DMS114 treated with DMSO at 0.1 percent for 48 hours (cell line): ENCODE measurements at regions not wholly inside any gene's neighbourhood (a gene's known extent, or its start where the extent isn't known, plus 50 kb on each side); places are given as distances from the start of the nearest gene placed in this dataset.

ENCODE experiments used
- DNase-seq: peaks from one replicate; lab custom pipeline; 2025; ENCODE audit not compliant: unreplicated experiment; lab: John Stamatoyannopoulos, UW

DNA sequence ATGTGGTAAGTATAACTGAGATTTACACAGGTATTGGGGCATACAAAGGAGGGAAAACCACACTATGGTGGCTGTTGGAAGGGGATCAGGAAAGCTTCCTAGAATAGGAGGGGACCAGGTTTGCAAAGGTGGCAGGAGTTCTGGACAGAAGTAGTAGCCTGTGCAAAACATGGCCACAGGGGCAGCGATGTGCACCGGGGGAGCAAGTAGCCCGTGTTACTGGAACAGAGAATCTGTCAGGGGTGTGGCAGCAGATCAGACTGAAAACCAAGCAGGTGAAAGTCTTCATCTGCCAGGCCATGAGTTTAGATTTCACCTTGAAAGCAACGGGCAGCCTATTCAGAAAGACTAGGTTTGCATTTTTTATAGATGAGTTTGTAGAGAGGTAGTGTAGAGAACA is 182.3 kb upstream of the LPP start:
- no peak for DNase-seq

DNA sequence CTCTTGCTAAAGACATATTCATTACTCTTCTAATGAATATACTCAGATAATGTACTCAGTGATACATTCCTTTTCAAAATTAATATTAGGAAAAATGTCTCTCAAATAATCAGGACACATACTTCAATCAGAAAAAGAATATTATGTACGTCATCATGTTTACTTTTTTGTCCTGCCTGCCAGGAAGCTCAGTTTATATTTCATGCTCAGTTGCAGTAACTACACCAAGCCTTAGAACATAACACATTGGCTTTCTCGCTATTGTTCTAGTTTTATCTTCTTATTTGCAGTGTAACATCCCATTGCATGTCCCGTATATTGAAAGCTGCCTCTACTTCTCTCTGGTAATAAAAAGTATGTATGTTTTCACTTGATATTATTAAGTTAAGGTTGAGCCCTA is 181.5 kb upstream of the LPP start:
- DNase-seq, result no peak

DNA sequence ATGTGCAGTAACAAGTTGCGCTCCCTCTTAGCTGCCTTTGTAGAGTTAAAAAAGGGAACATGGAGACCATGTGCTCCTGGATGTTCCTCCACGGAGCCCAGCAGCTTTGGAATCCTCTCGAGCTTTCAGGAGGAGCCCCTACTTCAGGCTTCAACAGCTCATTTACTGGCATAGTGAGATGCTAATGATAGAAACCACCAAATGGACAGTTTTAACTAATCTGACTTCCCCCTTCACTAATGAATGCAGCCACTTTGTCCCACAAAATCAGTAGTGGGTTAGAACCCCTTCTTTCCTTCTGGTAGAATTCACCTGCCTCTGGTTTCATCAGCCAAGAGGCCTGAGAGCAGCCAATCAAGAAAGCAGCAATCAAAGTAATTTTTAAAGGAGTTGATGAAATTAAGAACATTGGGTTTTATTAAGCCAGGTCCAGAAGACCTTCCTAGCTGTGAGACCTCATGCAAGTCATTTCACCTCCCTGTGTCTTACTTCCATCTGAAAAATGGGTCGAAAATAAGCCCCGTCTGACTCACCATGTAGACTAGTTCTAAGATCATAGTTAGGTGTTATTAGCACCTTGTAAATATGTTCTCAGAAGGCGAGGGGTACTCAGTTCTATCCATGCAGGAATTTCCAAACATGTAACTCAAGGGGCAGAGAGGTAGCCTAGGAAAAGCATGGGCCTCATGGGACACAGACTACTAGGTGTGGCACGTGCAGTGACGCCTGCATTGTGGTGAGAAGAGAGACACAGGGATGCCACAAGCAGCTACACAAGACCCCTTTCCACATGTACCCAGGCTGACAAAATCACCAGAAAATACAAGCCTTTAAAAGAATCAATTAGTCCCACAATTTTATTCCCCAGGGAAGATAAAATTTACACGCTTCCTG is 179.7 kb upstream of the LPP start:
- no peak for DNase-seq

DNA sequence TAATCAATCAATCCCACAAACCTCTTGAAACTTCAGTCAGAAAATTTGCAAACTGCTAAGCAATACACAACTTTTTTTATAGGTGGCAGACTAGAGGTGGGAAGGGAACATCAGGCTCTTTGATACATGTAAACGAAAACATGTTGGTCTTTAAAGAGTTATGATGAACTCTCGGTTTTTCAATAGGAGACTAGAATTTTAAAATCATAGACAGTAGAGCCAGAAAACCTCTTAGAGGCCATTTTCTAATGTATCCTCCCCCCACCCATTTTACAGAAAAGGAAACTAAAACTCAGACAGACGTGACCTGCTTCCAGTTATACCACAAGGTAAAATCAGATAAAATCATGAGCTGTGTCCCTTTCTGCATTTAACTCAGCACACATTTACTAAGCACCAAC is 179.1 kb upstream of the LPP start:
- DNase-seq, result no peak

DNA sequence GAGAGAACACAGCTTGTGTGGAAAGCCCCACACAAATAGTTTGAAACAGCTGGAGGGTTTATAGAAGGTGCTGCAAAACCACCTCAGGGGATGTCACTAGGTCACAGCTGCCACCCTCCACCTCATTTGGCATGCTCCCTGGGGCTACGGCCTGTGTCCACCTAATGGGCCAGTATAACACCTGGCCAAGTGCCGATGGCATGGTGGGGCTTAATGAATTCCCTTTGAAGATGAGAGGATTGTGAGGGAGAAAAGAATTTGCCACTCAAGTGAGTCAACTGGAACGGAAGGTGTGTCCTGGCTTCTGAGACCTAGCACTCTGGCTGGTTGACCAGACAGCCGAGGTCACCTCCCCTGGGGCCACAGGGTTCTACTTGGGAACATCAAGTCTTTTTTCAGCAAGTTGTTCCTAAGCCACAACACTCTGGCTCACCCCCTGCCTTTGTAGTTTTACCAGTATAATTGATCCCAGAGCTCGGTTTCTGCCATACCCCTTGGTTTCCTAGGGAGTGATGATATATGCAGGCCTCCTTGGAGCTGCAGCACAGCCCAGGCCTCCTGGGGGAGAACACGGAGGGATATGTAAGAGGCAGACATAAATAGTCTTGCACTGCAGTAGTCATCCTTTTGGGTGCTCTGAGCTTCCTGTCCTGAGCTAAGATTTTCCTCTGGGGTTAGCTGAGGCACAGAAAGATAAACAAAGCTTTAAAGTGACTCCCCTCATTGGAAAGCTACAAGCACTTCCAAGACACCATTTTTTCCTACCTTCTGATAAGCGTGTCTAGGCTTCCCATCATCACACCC is 178.2 kb upstream of the LPP start:
- no peak for DNase-seq

DNA sequence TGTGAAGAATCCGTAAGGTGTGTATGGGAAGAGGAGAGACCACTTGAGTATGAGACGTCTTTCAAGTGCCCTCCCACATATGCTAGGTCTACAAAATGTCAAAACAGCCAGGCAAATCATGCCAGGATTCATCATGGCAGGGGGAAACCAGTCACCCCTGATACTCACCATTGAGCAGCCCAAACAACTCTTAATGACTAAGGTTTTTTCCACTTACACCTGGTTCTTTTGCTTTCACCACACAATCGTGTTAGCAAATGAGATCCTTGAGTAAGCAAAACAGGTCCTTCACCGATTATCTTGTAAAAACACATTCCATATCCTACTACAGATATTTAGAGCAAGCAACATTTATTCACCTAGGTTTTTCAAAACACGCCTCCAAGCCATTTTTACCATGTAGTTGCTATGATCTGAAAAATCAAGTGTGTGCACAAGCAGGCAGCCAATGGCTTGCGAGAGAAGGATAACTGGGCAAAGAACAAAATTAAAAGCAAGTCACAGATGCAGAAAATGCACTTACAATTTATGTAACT is 177.5 kb upstream of the LPP start:
- no peak for DNase-seq

DNA sequence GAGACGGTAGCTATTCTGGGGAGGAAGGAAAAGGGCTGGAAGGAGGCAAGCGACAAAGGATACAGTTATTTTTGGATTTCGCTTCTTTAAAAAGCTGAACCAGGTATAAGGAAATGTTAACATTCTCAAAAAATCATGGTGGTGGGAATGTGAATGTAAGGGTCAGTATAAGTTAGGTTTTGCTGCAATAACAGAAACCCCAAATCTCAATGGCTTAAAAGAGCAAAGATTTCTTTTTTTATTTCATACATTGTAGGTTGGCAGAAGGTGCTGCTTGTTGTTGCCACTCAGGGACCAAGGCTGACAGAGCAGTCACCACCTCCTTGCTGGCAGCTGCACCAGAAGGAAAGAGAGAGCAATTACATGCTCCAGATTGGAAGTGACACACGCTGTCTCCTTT is 176.3 kb upstream of the LPP start:
- no peak for DNase-seq

DNA sequence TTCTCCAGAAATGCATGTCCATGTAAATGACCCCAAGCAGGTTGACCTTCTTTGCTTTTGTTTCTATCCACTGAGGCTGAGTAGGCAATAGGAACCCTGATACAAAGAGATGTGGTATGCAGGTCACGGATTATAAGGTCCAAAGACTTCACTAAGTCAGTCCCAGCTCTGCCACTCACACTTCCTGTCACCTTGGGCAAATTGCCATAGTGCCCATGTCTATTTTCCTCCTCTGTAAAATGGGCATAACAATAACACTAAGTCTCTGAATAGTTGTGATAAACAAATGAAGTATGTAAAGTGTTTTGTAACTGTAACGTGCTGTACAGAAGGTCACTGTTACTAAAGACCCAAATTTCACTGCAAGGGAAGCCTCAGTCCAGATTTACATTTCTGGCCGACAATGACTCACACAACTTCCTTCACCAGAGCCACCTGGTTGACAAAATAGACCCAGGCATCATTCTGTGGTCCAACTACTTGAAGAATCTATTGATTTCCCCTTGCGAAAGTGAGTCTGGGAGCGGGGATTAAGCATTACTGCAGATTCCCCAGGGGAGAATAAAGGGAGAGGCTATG is 175.4 kb upstream of the LPP start:
- DNase-seq, result no peak

DNA sequence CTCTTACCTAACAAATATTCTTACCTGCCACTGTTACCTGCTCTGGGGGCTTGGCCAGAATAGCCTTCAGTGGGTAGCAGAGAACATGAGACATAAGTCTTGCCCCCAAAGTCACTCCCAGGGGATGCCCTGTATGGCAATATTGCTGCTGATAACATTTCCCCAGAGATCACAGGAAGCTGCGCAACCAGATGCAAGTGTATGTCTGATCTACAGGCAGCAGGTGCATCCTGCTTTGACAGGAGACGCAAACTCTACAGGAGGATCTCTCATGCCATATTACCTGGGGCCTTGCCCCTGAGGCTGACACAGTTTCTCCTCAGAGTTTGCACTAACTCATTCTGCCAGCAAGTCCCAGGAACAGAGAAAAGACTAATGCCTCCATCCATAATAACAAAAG is 174.4 kb upstream of the LPP start:
- DNase-seq, result no peak

DNA sequence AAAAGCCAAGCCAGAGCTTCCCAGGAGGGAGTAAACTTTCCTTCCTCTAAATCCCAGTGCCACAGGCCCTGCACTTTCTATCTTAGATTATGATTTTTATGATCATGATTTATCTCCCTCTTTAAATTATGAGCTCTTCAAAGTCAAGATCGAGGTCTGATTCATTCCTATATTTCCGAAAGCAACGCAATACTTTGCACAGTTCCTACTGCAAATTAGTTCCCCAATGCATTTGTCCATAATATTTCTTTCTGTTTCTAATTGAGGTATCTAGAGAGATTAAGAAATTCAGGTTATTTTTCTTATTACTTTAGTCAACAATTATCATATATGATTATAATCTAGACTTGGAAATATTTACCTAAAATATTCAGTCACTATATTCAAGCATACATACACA is 173.1 kb upstream of the LPP start:
- no peak for DNase-seq

DNA sequence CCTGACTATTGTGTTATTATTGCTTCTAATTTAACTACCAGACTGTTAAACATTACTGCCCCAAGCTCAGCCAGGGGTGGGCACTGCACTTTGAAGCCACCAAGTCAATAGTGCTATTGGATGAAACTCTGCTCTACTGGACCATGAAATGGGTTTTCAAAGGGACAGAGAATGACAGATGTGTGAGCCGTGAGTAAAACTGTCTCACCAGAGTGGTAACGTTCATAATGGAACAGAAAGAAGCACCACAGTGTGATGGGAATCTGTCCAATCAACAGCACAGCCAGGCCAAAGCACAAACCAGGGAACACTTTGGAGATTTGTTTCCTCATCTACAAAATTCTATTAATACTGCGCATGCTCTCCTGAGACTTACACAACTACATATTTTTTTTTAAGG is 171.8 kb upstream of the LPP start:
- no peak for DNase-seq

DNA sequence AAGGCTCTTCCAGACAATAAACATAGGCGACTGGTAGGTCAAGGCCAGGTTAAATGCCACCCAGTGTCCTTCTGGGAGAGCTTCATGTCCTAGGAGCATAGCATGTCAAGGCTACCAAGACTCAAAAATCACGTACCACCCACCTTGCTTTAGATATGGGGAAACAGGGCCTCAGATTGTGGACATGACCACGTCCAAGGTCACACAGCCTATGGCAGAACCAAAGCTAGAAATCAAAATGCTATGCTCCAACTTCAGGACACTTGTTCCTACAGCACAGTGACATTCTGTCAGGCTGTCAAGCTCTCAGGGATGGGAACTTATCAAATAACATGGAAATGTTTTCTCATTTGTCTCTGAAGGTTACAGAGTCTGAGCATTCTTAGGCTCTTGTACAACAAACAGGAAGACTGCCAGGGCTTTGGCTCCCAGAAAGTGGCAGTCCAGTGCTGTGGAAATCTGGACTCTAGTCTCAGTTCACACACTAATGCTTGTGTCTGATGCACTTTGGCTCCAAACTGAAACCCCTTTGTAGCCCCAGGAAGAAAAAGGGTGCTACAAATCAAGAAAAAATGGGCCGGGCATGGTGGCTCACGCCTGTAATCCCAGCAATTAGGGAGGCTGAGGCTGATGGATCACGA is 170.4 kb upstream of the LPP start:
- DNase-seq, result no peak

DNA sequence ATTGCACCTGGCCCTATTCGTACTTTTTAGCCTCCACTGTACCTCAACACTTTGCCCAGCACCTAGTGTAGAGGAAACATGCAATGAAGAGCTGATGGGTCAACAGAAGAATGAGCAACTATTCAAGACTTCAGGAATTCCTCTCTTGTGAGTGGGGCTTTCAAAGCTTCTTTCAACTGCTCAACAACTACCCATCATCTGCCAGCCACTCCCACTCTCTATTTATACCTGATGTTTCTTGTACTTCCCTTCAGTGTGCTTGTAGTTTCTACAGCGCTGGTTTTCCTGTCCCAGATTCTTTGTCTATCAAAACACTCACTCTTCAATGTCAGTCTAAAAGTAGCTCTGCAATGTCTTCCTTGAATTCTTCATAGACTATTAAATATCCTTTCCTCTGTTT is 168.3 kb upstream of the LPP start:
- no peak for DNase-seq

DNA sequence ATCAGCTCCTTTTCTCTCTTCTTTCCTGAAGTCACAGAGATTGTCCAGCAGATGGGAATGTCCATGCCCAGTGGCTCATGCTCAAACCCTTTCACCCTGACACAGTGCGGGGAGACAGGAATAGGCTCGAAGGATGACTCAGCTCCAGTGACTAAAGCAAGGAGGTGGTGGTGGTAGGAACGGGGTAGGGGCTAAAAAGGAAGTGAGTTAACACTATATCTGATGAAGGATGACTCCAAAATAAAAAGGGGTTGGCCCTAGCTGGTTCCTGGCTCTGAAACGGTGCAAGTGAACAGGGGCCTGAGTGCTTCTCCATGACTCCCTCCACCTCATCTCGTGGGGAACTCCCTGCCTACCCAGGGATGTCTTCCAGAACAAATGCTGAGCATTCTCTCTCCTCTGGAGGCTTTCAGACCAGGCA is 167.4 kb upstream of the LPP start:
- DNase-seq, result no peak

DNA sequence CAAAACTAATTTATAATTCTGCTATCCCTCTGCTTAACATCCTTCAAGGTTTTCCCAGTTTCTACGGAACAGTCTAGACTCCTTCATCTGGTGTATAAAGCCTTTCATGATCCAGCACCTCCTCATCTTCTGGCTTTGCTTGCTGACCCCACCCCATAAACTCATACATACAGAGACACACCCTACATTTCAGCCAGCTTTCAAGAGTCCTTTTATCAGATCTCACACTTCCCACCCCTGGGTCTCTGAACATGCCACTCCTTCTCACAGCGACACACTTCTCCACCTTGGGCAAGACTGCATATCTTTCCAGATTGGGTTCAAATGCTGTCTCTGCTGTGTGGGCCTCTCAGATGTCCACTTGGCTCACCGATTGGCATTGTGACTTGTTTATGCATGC is 166.8 kb upstream of the LPP start:
- DNase-seq, result no peak

DNA sequence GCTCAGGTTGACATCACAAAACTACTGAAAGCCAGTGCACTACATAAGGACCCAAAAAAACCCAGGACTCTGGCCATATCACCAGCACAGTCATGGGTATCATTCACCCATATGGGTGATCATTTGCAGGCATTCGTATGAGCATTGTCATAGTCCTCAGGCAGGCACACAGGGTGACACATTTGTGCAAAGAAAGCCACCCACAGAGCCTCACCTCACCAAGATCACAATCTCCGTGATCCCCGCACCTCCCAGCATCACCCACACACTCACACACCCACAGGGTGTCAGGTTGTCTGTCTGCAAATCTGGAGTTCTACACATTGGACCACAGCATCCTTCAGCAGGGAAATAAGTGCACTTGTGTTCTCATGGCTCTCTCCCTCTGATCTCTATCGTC is 166.0 kb upstream of the LPP start:
- no peak for DNase-seq

DNA sequence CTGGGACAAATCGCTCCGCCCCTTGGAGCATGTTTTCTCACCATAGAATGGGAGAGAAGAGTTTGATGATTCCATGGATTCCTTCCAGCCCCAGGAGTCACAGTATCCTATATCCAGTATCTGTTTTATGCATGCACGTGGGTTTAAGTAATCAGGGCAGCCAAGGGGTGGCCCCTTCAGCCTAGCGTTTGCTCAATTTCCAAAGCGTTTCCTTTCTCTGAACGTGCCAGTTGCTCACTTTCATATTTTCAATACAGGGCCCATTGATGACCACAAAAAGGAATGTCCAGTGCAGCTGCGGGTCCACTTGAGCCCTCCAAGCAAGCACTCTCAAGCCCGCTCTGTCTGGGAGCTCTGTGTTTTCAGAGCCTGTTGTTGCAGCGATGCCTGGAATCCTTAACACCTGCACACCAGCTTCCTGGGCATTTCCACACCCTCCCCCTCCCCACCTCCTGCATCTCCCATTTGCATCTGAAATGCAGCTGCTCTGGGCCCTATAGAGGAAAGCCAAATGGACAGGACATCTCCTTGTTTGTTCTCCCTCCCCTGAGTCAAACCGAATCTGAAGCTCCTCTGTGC is 164.3 kb upstream of the LPP start:
- no peak for DNase-seq

DNA sequence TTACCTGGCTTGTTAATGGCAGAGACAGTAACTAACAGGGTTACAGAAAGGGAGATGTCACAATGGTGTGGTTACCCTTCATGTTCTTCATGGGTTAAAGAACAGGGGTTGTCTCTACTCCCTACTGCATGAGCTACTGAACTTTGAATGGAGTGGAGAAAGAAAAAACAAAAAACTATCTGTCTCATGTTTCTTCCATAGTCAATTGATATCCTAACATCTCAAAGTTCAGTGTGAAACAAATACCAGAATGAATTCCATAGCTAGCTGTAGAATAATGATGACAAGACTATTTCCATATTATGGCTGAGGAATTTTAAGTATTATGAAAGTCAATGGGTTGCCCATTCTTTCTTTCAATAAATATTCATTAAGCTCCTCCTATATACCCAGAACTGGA is 161.3 kb upstream of the LPP start:
- no peak for DNase-seq

DNA sequence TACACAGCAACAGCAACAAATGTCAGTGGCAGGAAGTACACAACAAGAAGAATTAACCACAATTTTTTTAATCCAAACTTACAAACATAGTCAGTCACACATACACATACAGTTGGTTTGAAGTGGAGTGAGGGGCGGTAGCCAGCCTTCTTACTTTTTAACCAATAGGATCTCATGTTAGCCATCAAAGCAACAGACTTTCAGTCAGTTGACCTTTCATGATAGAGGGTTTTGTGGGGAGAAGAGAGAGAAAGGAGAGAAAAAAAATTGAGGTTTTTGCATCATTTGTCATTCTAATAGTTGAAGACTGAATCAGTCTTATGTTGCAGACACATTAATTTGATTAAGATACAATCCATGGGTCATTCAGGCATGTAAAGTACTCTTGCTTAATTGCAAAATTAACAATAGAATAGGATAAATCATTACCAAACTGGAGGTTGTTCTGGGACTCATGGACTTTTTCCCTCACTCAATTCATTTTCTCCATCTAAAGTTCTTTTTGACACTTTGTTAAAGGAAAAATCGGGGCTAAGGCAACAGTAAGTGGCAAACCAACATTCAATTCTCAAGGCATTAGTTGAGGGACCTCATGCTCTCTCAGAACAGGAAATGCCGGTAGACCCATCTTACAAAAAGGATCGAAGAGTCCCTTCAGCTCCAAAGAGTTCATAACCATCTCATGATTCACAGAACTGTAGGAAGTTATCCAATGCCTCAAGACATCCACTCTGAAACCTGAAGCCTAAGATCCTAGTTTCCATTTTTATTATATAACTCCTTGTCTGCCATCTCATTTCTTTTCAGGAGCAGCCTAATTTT is 159.5 kb upstream of the LPP start:
- DNase-seq, result no peak

DNA sequence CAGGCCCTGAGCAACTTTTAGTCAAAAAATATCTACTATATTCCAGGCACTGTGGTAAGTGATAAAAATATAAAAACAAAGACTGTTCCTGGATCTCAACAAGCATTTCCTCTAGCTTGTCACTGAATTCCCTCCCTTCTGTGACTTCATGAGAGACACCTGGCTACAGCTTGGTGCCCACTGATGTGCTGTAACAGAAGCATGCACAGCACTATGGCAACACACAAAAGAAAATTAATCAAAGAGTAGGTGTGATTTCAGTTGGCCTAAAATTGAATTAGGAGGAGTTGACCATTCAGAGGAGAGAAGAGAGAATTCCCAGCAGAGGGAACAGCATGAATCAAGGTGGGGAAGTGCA is 158.9 kb upstream of the LPP start:
- no peak for DNase-seq
